Ishikawa (cell line): ENCODE measurements at regions not wholly inside any gene's neighbourhood (a gene's known extent, or its start where the extent isn't known, plus 50 kb on each side); places are given as distances from the start of the nearest gene placed in this dataset.

Experiments used
- CEBPB ChIP-seq: IDR thresholded peaks from 2 replicates; pipeline ENCODE4 v1.6.1; 2012
- CREB1 ChIP-seq: IDR thresholded peaks from 2 replicates; pipeline ENCODE4 v1.6.1; 2012; ENCODE audit warnings: low read depth
- EP300 ChIP-seq: IDR thresholded peaks from 2 replicates; pipeline ENCODE4 v1.6.1; 2012; ENCODE audit warnings: borderline replicate concordance
- FOXM1 ChIP-seq: IDR thresholded peaks from 2 replicates; pipeline ENCODE4 v1.6.1; 2012; ENCODE audit warnings: low read depth, borderline replicate concordance
- NFIC ChIP-seq: IDR thresholded peaks from 2 replicates; pipeline ENCODE4 v1.6.1; 2012
- RAD21 ChIP-seq: IDR thresholded peaks from 2 replicates; pipeline ENCODE4 v1.6.1; 2012; ENCODE audit warnings: low read depth
- TAF1 ChIP-seq: IDR thresholded peaks from 2 replicates; pipeline ENCODE4 v1.6.1; 2012; ENCODE audit warnings: low read depth, mild to moderate bottlenecking
- TCF12 ChIP-seq: IDR thresholded peaks from 2 replicates; pipeline ENCODE4 v1.6.1; 2012; ENCODE audit warnings: low read depth
- TEAD4 ChIP-seq: IDR thresholded peaks from 2 replicates; pipeline ENCODE4 v1.6.1; 2012
- YY1 ChIP-seq: IDR thresholded peaks from 2 replicates; pipeline ENCODE4 v1.6.1; 2012; ENCODE audit warnings: low read depth
- ZBTB7A ChIP-seq: IDR thresholded peaks from 2 replicates; pipeline ENCODE4 v1.6.1; 2012; ENCODE audit warnings: low read depth
- TF ChIP-seq, protein P1 (sequence below): IDR thresholded peaks from 2 replicates; pipeline ENCODE4 v1.6.1; 2012
- TF ChIP-seq, protein P2 (sequence below): IDR thresholded peaks from 2 replicates; pipeline ENCODE4 v1.6.1; 2012
- TF ChIP-seq, protein P3 (sequence below): IDR thresholded peaks from 2 replicates; pipeline ENCODE4 v1.6.1; 2012; ENCODE audit warnings: low read depth, mild to moderate bottlenecking

DNA sequence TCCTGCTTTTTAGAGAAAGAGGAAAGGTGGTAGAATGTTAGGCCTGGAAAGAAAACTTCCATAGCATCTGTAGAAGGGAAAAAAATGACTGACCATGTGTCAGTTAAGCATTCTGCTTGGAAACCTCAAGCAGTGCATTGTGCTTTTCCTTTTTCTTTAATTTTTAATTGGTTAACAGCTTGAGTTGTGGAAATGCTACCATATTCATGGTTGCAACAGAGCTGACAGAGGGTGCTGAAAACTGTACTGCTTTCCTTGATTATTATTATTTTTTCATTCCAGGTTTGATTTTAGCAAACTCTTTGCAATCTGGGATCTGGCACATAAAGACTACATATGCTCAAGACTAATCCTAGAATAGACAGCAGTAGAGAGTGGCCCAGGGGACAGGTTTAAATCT, 404.5 kb downstream of the EPHA4 start:
- TF ChIP-seq, protein P1, sequence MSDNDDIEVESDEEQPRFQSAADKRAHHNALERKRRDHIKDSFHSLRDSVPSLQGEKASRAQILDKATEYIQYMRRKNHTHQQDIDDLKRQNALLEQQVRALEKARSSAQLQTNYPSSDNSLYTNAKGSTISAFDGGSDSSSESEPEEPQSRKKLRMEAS, result no peak
- TF ChIP-seq RAD21 (no peak), CREB1 (no peak), CEBPB (no peak), YY1 (no peak), TAF1 (no peak), FOXM1 (no peak), TEAD4 (no peak), EP300 (no peak), ZBTB7A (no peak), NFIC (no peak), TCF12 (no peak)
- TF ChIP-seq, protein P2, sequence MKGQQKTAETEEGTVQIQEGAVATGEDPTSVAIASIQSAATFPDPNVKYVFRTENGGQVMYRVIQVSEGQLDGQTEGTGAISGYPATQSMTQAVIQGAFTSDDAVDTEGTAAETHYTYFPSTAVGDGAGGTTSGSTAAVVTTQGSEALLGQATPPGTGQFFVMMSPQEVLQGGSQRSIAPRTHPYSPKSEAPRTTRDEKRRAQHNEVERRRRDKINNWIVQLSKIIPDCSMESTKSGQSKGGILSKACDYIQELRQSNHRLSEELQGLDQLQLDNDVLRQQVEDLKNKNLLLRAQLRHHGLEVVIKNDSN, result no peak
- TF ChIP-seq, protein P3, sequence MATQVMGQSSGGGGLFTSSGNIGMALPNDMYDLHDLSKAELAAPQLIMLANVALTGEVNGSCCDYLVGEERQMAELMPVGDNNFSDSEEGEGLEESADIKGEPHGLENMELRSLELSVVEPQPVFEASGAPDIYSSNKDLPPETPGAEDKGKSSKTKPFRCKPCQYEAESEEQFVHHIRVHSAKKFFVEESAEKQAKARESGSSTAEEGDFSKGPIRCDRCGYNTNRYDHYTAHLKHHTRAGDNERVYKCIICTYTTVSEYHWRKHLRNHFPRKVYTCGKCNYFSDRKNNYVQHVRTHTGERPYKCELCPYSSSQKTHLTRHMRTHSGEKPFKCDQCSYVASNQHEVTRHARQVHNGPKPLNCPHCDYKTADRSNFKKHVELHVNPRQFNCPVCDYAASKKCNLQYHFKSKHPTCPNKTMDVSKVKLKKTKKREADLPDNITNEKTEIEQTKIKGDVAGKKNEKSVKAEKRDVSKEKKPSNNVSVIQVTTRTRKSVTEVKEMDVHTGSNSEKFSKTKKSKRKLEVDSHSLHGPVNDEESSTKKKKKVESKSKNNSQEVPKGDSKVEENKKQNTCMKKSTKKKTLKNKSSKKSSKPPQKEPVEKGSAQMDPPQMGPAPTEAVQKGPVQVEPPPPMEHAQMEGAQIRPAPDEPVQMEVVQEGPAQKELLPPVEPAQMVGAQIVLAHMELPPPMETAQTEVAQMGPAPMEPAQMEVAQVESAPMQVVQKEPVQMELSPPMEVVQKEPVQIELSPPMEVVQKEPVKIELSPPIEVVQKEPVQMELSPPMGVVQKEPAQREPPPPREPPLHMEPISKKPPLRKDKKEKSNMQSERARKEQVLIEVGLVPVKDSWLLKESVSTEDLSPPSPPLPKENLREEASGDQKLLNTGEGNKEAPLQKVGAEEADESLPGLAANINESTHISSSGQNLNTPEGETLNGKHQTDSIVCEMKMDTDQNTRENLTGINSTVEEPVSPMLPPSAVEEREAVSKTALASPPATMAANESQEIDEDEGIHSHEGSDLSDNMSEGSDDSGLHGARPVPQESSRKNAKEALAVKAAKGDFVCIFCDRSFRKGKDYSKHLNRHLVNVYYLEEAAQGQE, result no peak
